ENCODE measurements at regions not wholly inside any gene's neighbourhood (a gene's known extent, or its start where the extent isn't known, plus 50 kb on each side); places are given as distances from the start of the nearest gene placed in this dataset.

DNA sequence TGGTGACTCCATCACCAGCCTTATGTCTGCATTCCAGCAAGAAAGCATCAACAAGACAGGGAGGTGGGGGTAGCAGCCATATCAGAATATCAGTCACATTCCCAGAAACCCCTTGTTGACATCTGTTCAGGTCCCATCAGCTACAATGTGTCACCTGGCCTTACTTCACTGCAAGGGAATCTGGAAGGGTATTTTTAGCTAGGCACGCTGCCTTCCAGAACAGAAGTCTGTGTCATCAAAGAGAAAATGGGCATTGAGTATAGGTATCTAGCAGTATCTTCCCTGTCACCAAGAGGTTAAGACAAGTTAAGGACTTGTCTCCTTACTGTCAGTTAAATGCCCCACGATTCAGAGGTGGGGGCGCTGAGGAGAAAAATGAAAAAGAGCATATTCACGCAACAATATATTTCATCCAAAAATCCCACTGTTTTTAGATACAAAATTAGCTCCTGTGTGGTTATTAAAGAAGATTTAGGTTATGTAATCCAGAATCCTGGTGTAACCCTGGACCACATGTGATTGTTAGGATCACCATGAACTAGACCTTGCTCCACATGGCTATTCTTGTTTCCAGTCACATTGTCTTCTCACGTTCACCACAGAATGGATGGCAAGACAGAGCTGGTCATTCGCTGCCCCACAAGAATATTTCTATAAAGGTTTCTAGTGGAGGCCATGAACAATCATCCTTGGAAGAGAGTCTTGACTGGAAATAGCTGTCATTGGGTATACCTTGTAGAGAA is 60.0 kb upstream of the PDHA1 start:
- TF ChIP-seq, protein P1, sequence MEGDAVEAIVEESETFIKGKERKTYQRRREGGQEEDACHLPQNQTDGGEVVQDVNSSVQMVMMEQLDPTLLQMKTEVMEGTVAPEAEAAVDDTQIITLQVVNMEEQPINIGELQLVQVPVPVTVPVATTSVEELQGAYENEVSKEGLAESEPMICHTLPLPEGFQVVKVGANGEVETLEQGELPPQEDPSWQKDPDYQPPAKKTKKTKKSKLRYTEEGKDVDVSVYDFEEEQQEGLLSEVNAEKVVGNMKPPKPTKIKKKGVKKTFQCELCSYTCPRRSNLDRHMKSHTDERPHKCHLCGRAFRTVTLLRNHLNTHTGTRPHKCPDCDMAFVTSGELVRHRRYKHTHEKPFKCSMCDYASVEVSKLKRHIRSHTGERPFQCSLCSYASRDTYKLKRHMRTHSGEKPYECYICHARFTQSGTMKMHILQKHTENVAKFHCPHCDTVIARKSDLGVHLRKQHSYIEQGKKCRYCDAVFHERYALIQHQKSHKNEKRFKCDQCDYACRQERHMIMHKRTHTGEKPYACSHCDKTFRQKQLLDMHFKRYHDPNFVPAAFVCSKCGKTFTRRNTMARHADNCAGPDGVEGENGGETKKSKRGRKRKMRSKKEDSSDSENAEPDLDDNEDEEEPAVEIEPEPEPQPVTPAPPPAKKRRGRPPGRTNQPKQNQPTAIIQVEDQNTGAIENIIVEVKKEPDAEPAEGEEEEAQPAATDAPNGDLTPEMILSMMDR (IDR thresholded peaks at IDR 0.05; ENCODE audit: extremely low read depth in 1 of 2, insufficient read depth in 1 of 2, low read depth in 1 of 2, low read length in 2 of 2) = no peak
- TF ChIP-seq MYC (IDR thresholded peaks at IDR 0.05; ENCODE audit: low read depth, low read length) = no peak
- no peak for TF ChIP-seq POLR2A (IDR thresholded peaks at IDR 0.05; ENCODE audit: low read depth, low read length)
- TF ChIP-seq POLR2AphosphoS5 (IDR thresholded peaks at IDR 0.05; ENCODE audit: insufficient read depth, low read depth, low read length) = no peak
- TF ChIP-seq, protein P2, sequence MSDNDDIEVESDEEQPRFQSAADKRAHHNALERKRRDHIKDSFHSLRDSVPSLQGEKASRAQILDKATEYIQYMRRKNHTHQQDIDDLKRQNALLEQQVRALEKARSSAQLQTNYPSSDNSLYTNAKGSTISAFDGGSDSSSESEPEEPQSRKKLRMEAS (IDR thresholded peaks at IDR 0.05; ENCODE audit: insufficient read depth, insufficient read length) = no peak
- TF ChIP-seq EZH2 (IDR thresholded peaks at IDR 0.05; ENCODE audit: borderline replicate concordance, low read depth, low read length, severe bottlenecking) = no peak
- TF ChIP-seq GATA2 (IDR thresholded peaks at IDR 0.05; ENCODE audit: insufficient read depth, insufficient read length, low read depth, low read length) = no peak
